Panc1 (cell line): ENCODE measurements at regions not wholly inside any gene's neighbourhood (a gene's known extent, or its start where the extent isn't known, plus 50 kb on each side); places are given as distances from the start of the nearest gene placed in this dataset.

Experiments
- ATAC-seq: fragments of 200-7000 bp; cut with Tn5 transposase; 2 replicates; pipeline ENCODE4 v1.9.1; 2020; ENCODE audit warnings: mild to moderate bottlenecking, moderate library complexity
- BruUV-seq: library from RNA; stranded (reverse); fragments of 400-500 nt; replicated peaks from 2 replicates; lab custom pipeline; 2021; lab: Mats Ljungman, UMichigan
- CTCF ChIA-PET: fragments of 300-600 bp; sonication (Branson Sonifier 250); formaldehyde crosslinking; loops from one replicate; lab custom pipeline; 2022; ENCODE audit warnings: antibody characterized with exemption; lab: Charles Lee
- POLR2A ChIA-PET: fragments of 300-600 bp; sonication (Branson Sonifier 250); formaldehyde crosslinking; loops from one replicate; lab custom pipeline; 2022; ENCODE audit warnings: antibody characterized with exemption; lab: Charles Lee
- DNase-seq: peaks from one replicate; pipeline ENCODE4 v3.0.0-alpha.2; 2010; ENCODE audit warnings: low read depth, low spot score
- H3K27ac ChIP-seq: 2 replicates; pipeline ENCODE4 v1.5.1; 2011; ENCODE audit warnings: mild to moderate bottlenecking, low read length, inconsistent platforms
- H3K27me3 ChIP-seq: fragments of 200-500 bp; sonication (Bioruptor generic); 2 replicates; pipeline ENCODE4 v1.6.0; 2014; ENCODE audit warnings: low read length, inconsistent platforms; ENCODE audit not compliant: control insufficient read depth, insufficient read depth
- H3K36me3 ChIP-seq: fragments of 200-500 bp; sonication (Bioruptor generic); 2 replicates; pipeline ENCODE4 v1.5.1; 2014; ENCODE audit warnings: inconsistent platforms, mild to moderate bottlenecking, low read length, moderate library complexity; ENCODE audit not compliant: control insufficient read depth, insufficient read depth
- H3K4me1 ChIP-seq: 2 replicates; pipeline ENCODE4 v1.5.1; 2011; ENCODE audit warnings: inconsistent platforms, mild to moderate bottlenecking, low read length, moderate library complexity; ENCODE audit not compliant: control insufficient read depth, insufficient read depth
- H3K4me3 ChIP-seq, 2 experiments: 2 replicates each; pipeline ENCODE4 v1.5.1; 2011 to 2012; ENCODE audit warnings: low read depth in 2 of 2, low read length in 2 of 2, mild to moderate bottlenecking in 2 of 2, inconsistent platforms in 1 of 2, moderate library complexity in 1 of 2
- H3K9me3 ChIP-seq: fragments of 200-500 bp; sonication (Bioruptor generic); 2 replicates; pipeline ENCODE4 v1.5.1; 2014; ENCODE audit warnings: low read depth, mild to moderate bottlenecking, inconsistent platforms, low read length, moderate library complexity; ENCODE audit not compliant: control insufficient read depth, insufficient read depth
- POLR2AphosphoS5 ChIP-seq: IDR thresholded peaks from 2 replicates; pipeline ENCODE4 v1.6.1; 2012; ENCODE audit warnings: mild to moderate bottlenecking, low read depth, low read length, moderate library complexity
- SIN3A ChIP-seq: IDR thresholded peaks from 2 replicates; pipeline ENCODE4 v1.6.1; 2012; ENCODE audit warnings: low read depth, mild to moderate bottlenecking, low read length, moderate library complexity, borderline replicate concordance; ENCODE audit not compliant: insufficient read depth
- TCF7L2 ChIP-seq: IDR thresholded peaks from 2 replicates; pipeline ENCODE4 v1.6.1; 2011; ENCODE audit warnings: mild to moderate bottlenecking, low read depth, low read length, inconsistent platforms
- in situ Hi-C: cut with HindIII; loops from 2 replicates; pipeline ENCODE4 v1.10.0; 2016; ENCODE audit warnings: low sequenced_read_pairs, low pct_unique_long_range_greater_than_20kb
- intact Hi-C: fragments of 100-400 bp; cut with micrococcal nuclease; formaldehyde crosslinking; loops from one replicate; pipeline ENCODE4 v1.10.0; 2022; ENCODE audit not compliant: unreplicated experiment
- TF ChIP-seq, protein P1 (sequence below), 2 experiments: IDR thresholded peaks; 2 replicates each; pipeline ENCODE4 v1.6.1; 2011 to 2012; ENCODE audit warnings: low read depth in 2 of 2, control low read depth in 1 of 2, low read length in 1 of 2, mild to moderate bottlenecking in 1 of 2, moderate library complexity in 1 of 2; ENCODE audit not compliant: insufficient read depth in 1 of 2
- TF ChIP-seq, protein P2 (sequence below): fragments of 450-650 bp; IDR thresholded peaks from 2 replicates; pipeline ENCODE4 v1.5.1; 2017; ENCODE audit warnings: mild to moderate bottlenecking

DNA sequence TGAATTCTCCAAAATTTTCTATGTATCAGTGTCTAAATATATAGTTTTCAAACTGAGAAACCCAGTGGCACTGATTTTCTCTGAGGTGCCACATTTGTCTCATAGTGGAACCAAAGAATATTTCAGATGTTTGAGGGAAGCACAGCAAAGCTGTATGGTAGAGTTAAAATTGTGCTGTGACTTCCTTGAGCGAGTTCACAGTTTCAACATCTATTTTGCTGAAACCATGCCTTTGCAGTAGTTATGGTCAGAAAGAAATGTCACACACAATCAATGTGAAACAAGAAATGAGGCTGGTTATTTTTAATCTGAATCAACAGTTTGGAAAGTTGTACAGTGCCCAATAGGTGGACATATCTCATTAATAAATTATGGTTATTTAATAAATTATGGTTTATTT, 394.0 kb upstream of the SPTLC3 start:
- POLR2A ChIA-PET: no interaction called here
- H3K4me3 ChIP-seq: no peak overlapping the region
- no TSS peak for BruUV-seq
- H3K9me3 ChIP-seq: no peaks in the 10 kb centered on the region
- no peaks in the 10 kb centered on the region for H3K27me3 ChIP-seq
- no peak for DNase-seq
- no peaks in the 10 kb centered on the region for H3K36me3 ChIP-seq
- H3K27ac ChIP-seq: no peak overlapping the region
- CTCF ChIA-PET: no interaction called here
- ATAC-seq: no peak
- in situ Hi-C loops: no loop called here
- intact Hi-C loops: no loop called here
- H3K4me1 ChIP-seq: no peaks in the 10 kb centered on the region
- TF ChIP-seq POLR2AphosphoS5 (no peak), TCF7L2 (no peak), SIN3A (no peak)
- TF ChIP-seq, protein P1, sequence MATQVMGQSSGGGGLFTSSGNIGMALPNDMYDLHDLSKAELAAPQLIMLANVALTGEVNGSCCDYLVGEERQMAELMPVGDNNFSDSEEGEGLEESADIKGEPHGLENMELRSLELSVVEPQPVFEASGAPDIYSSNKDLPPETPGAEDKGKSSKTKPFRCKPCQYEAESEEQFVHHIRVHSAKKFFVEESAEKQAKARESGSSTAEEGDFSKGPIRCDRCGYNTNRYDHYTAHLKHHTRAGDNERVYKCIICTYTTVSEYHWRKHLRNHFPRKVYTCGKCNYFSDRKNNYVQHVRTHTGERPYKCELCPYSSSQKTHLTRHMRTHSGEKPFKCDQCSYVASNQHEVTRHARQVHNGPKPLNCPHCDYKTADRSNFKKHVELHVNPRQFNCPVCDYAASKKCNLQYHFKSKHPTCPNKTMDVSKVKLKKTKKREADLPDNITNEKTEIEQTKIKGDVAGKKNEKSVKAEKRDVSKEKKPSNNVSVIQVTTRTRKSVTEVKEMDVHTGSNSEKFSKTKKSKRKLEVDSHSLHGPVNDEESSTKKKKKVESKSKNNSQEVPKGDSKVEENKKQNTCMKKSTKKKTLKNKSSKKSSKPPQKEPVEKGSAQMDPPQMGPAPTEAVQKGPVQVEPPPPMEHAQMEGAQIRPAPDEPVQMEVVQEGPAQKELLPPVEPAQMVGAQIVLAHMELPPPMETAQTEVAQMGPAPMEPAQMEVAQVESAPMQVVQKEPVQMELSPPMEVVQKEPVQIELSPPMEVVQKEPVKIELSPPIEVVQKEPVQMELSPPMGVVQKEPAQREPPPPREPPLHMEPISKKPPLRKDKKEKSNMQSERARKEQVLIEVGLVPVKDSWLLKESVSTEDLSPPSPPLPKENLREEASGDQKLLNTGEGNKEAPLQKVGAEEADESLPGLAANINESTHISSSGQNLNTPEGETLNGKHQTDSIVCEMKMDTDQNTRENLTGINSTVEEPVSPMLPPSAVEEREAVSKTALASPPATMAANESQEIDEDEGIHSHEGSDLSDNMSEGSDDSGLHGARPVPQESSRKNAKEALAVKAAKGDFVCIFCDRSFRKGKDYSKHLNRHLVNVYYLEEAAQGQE (IDR thresholded peaks at IDR 0.05; ENCODE audit: insufficient read depth in 1 of 2, low read depth in 2 of 2, low read length in 1 of 2): no peak
- TF ChIP-seq, protein P2, sequence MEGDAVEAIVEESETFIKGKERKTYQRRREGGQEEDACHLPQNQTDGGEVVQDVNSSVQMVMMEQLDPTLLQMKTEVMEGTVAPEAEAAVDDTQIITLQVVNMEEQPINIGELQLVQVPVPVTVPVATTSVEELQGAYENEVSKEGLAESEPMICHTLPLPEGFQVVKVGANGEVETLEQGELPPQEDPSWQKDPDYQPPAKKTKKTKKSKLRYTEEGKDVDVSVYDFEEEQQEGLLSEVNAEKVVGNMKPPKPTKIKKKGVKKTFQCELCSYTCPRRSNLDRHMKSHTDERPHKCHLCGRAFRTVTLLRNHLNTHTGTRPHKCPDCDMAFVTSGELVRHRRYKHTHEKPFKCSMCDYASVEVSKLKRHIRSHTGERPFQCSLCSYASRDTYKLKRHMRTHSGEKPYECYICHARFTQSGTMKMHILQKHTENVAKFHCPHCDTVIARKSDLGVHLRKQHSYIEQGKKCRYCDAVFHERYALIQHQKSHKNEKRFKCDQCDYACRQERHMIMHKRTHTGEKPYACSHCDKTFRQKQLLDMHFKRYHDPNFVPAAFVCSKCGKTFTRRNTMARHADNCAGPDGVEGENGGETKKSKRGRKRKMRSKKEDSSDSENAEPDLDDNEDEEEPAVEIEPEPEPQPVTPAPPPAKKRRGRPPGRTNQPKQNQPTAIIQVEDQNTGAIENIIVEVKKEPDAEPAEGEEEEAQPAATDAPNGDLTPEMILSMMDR: no peak

DNA sequence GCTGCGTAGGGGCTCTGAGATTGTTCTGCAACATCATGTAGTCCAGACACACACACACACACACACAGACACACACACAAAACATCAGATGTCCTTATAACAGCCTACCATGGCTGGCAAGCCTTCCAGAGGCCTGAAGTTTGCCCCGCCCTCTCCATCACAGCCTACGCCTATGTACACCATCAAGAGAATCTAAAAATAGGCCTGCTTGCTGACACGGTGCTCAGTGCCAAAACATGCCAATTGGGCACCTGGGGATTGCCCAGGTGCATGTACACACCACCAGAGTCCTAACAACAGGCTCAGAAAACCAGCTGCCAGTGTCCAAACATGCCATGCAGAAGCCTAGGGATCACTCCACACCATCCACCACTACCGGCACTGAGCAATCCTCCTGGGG, 391.7 kb upstream of the SPTLC3 start:
- no TSS peak for BruUV-seq
- ChIA-PET POLR2A (no interaction called here), CTCF (no interaction called here)
- no peaks in the 10 kb centered on the region for H3K4me1 ChIP-seq
- intact Hi-C loops (no loop called here), in situ Hi-C loops (no loop called here)
- ATAC-seq (no peak), DNase-seq (no peak)
- TF ChIP-seq SIN3A (no peak), TCF7L2 (no peak), POLR2AphosphoS5 (no peak)
- TF ChIP-seq, protein P1 (IDR thresholded peaks at IDR 0.05; ENCODE audit: insufficient read depth in 1 of 2, low read depth in 2 of 2, low read length in 1 of 2): no peak
- TF ChIP-seq, protein P2: no peak
- H3K9me3 ChIP-seq: no peaks in the 10 kb centered on the region
- H3K27me3 ChIP-seq: no peaks in the 10 kb centered on the region
- H3K36me3 ChIP-seq: no peaks in the 10 kb centered on the region
- H3K27ac ChIP-seq: no peak overlapping the region
- no peak overlapping the region for H3K4me3 ChIP-seq
